ES-I3 (cell line): ENCODE measurements at regions not wholly inside any gene's neighbourhood (a gene's known extent, or its start where the extent isn't known, plus 50 kb on each side); places are given as distances from the start of the nearest gene placed in this dataset.
"Not testable (repeated sequence)": the region's sequence is repeated elsewhere in the genome, so short reads cannot be mapped to it uniquely, and the experiment has no call there.

ENCODE experiments used
- H3K36me3 ChIP-seq: 2 replicates; pipeline ENCODE4 v1.6.1; 2013; ENCODE audit warnings: mild to moderate bottlenecking, low read length, control low read depth, moderate library complexity; ENCODE audit not compliant: insufficient read depth
- H3K4me1 ChIP-seq: 2 replicates; pipeline ENCODE4 v1.6.1; 2013; ENCODE audit warnings: mild to moderate bottlenecking, control low read depth, low read length; ENCODE audit not compliant: insufficient read depth
- H3K9ac ChIP-seq: 2 replicates; pipeline ENCODE4 v1.6.1; 2013; ENCODE audit warnings: low read depth, mild to moderate bottlenecking, low read length, moderate library complexity
- H3K9me3 ChIP-seq: 2 replicates; pipeline ENCODE4 v1.6.1; 2013; ENCODE audit warnings: mild to moderate bottlenecking, low read length, moderate library complexity; ENCODE audit not compliant: control insufficient read depth, insufficient read depth

GRCh38 chr4:159791334-159791733 is 688.5 kb downstream of the RAPGEF2 start:
- H3K36me3 ChIP-seq = no peaks in the 10 kb centered on the region
- H3K9me3 ChIP-seq = no peaks in the 10 kb centered on the region
- H3K9ac ChIP-seq = no peak overlapping the region
- H3K4me1 ChIP-seq = no peaks in the 10 kb centered on the region

GRCh38 chr4:159804592-159804991 is 701.7 kb downstream of the RAPGEF2 start:
- H3K4me1 ChIP-seq, H3K36me3 ChIP-seq, H3K9me3 ChIP-seq, H3K9ac ChIP-seq: not testable (repeated sequence)

DNA sequence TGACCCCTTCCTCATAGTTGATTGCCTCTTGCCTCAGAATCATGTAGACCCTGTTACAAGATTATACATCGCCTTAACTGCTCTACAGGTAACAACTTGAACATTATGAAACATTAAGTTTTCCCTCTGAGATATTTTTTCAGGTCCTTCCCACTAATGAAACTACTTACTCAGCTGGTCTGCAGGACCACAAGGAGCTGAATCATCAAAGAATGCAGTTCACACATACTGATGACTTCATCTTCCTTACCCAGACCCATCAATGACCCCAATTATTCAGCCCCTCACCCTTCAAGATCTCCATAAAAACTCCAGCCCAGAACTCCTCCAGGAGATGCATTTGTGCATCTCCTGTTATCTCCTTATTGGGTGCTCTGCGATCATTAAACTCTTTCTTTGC is 720.9 kb downstream of the RAPGEF2 start:
- Histone ChIP-seq H3K9ac (no peak overlapping the region), H3K36me3 (no peaks in the 10 kb centered on the region), H3K4me1 (no peaks in the 10 kb centered on the region), H3K9me3 (no peaks in the 10 kb centered on the region)

DNA sequence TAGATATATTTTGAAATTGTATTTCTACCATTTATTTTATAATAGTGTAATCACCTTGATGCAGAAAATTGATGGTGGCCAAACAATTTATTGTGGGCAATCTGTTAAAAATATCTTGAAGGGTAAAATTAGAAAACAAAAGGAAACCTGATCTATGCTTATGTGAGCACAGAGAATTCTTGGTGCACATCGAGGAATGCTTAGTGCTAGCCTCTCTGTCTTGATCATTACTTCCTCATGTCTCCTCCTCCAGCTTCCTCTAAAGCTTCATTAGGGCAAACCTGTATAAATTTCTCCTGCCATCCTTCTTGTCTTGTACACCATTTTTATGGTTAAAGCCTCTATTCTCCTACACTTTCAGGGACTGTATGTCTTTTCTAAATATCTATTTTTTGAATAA is 725.8 kb downstream of the RAPGEF2 start:
- no peaks in the 10 kb centered on the region; the same call in 1 of the 2 replicates for H3K9me3 ChIP-seq
- H3K4me1 ChIP-seq = no peaks in the 10 kb centered on the region
- H3K9ac ChIP-seq = no peak overlapping the region
- no peaks in the 10 kb centered on the region for H3K36me3 ChIP-seq

- no peaks in the 10 kb centered on the region for H3K4me1 ChIP-seq
- H3K9me3 ChIP-seq = no peaks in the 10 kb centered on the region; the same call in 1 of the 2 replicates
- H3K9ac ChIP-seq = no peak overlapping the region
- no peaks in the 10 kb centered on the region for H3K36me3 ChIP-seq
These were observed 726.3 kb downstream of the RAPGEF2 start for GRCh38 chr4:159829184-159829583.

GRCh38 chr4:159837071-159837470 is 734.2 kb downstream of the RAPGEF2 start:
- Histone ChIP-seq H3K9me3 (no peaks in the 10 kb centered on the region), H3K4me1 (no peaks in the 10 kb centered on the region), H3K9ac (no peak overlapping the region), H3K36me3 (no peaks in the 10 kb centered on the region)

- Histone ChIP-seq H3K9ac (no peak overlapping the region), H3K4me1 (no peaks in the 10 kb centered on the region), H3K36me3 (no peaks in the 10 kb centered on the region)
These were observed 752.9 kb downstream of the RAPGEF2 start for GRCh38 chr4:159855731-159856130.

DNA sequence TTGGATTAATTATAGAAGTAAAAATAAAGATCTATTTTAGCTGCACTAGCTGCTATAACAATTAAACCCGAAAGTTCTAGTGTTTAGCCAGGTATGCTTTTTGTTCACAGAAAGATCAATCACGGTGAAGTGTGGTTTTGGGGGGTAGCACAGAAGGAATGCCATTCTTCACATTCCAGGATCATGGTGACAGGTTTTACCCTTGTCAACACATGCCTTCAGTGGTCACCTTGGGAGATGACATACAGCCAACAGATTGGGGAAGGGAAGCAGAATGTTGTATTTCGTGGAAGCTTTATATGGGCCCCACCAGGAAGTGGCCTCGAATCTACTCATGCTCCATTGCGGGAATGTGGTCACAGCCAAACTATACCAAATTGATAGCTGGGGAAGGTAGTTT is 753.6 kb downstream of the RAPGEF2 start:
- H3K36me3 ChIP-seq = no peaks in the 10 kb centered on the region
- H3K9me3 ChIP-seq = no peaks in the 10 kb centered on the region
- no peaks in the 10 kb centered on the region for H3K4me1 ChIP-seq
- no peak overlapping the region for H3K9ac ChIP-seq

More at GRCh38 chr4:159855731-159856130, 752.9 kb downstream of the RAPGEF2 start:
- H3K9me3 ChIP-seq = no peaks in the 10 kb centered on the region

- H3K9ac ChIP-seq = no peak overlapping the region
- H3K9me3 ChIP-seq = no peaks in the 10 kb centered on the region
- H3K36me3 ChIP-seq = no peaks in the 10 kb centered on the region
These were observed 756.8 kb downstream of the RAPGEF2 start for GRCh38 chr4:159859656-159860148.

GRCh38 chr4:159860945-159861344 is 758.1 kb downstream of the RAPGEF2 start:
- Histone ChIP-seq H3K9me3 (no peaks in the 10 kb centered on the region), H3K9ac (no peak overlapping the region), H3K36me3 (no peaks in the 10 kb centered on the region), H3K4me1 (no peaks in the 10 kb centered on the region)

More at GRCh38 chr4:159859656-159860148, 756.8 kb downstream of the RAPGEF2 start:
- H3K4me1 ChIP-seq = no peaks in the 10 kb centered on the region

DNA sequence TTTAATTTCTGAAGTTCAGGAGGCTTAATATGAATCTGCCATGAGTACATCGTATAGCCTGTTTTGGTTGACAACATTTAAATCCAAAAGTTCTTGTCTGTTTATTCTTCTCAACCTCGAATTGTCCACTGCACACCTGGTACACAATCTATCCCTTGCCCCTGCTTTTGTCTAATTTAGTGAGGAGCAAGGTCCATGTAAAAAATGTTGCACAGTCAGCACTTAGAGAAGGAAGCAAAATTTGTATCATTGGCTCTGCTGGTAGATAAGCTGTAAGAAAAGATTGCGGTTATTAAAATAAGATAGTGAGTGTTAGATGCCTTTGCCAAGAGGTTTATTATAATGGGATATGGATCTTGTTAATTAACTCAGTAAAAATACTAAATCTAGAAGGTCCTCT is 761.5 kb downstream of the RAPGEF2 start:
- Histone ChIP-seq H3K36me3 (no peaks in the 10 kb centered on the region), H3K4me1 (no peaks in the 10 kb centered on the region), H3K9me3 (no peaks in the 10 kb centered on the region), H3K9ac (no peak overlapping the region)

DNA sequence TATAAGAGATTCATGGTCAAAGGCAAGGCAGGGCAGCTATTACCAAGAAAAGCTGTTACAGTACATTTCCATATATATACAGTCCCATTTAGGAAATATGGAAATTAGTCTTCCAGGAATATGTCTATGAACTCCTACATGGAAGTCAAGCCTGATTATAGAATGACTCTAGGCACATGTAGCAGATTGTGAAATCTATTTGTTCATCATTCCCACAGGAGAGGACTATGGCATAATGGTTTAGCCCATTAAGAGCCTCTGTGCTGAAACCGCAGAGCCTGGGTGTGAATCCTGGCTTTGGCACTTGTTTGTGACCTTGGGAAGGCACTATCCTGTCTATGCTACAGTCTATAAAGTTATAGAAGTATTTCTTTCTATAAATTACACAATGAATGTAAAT is 764.8 kb downstream of the RAPGEF2 start:
- no peaks in the 10 kb centered on the region for H3K4me1 ChIP-seq
- H3K36me3 ChIP-seq = no peaks in the 10 kb centered on the region
- no peaks in the 10 kb centered on the region for H3K9me3 ChIP-seq
- no peak overlapping the region for H3K9ac ChIP-seq

GRCh38 chr4:159868936-159869335 is 766.1 kb downstream of the RAPGEF2 start:
- not testable (repeated sequence) for H3K36me3 ChIP-seq, H3K9ac ChIP-seq, H3K4me1 ChIP-seq, H3K9me3 ChIP-seq

GRCh38 chr4:159871141-159871540 is 768.3 kb downstream of the RAPGEF2 start:
- H3K36me3 ChIP-seq = no peaks in the 10 kb centered on the region

GRCh38 chr4:159881158-159881557 is 778.3 kb downstream of the RAPGEF2 start:
- Histone ChIP-seq H3K36me3 (no peaks in the 10 kb centered on the region), H3K9ac (no peak overlapping the region), H3K4me1 (no peaks in the 10 kb centered on the region), H3K9me3 (no peaks in the 10 kb centered on the region)

More at GRCh38 chr4:159871141-159871540, 768.3 kb downstream of the RAPGEF2 start:
- Histone ChIP-seq H3K9ac (no peak overlapping the region), H3K9me3 (no peaks in the 10 kb centered on the region), H3K4me1 (no peaks in the 10 kb centered on the region)

DNA sequence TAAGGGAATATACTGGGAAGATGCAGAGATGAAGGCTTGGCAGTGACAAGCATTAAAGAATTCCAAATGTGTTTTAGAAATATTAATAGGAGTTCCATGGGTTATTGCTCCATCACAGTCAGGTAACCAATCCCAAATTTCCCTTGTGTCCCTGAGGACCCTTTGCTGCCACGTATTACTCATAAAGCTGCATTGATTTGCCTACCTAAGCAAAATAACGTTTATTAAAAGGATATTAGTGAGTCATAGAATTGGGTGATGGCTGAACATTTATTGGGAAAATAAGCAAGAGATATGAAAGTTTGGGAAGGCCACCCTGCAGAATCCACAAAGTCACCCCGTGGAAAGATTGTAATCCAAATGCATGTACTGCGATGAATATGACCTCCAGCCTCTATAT is 782.1 kb downstream of the RAPGEF2 start:
- no peak overlapping the region for H3K9ac ChIP-seq
- H3K4me1 ChIP-seq = no peaks in the 10 kb centered on the region
- H3K9me3 ChIP-seq = no peaks in the 10 kb centered on the region
- no peaks in the 10 kb centered on the region for H3K36me3 ChIP-seq
